Esophagus (tissue), 2 donors: ENCODE measurements at regions not wholly inside any gene's neighbourhood (a gene's known extent, or its start where the extent isn't known, plus 50 kb on each side); places are given as distances from the start of the nearest gene placed in this dataset.

ENCODE experiments used
- H3K27ac ChIP-seq, 2 donors: one replicate each; pipeline ENCODE4 v1.5.1; 2013; ENCODE audit warnings: low read depth in 2 of 2, mild to moderate bottlenecking in 2 of 2, inconsistent platforms in 1 of 2, low read length in 1 of 2, moderate library complexity in 1 of 2
- H3K27me3 ChIP-seq, 2 donors: one replicate each; pipeline ENCODE4 v1.6.1; 2013; ENCODE audit warnings: low read length in 2 of 2, control low read depth in 1 of 2, mild to moderate bottlenecking in 1 of 2; ENCODE audit not compliant: insufficient read depth in 2 of 2, control insufficient read depth in 1 of 2
- H3K36me3 ChIP-seq, 2 donors: one replicate each; pipeline ENCODE4 v1.6.1; 2013; ENCODE audit warnings: low read length in 1 of 2; ENCODE audit not compliant: control insufficient read depth in 2 of 2, insufficient read depth in 2 of 2
- H3K4me1 ChIP-seq, 2 donors: one replicate each; pipeline ENCODE4 v1.6.1; 2013; ENCODE audit warnings: low read length in 1 of 2; ENCODE audit not compliant: control insufficient read depth in 2 of 2, insufficient read depth in 2 of 2
- H3K4me3 ChIP-seq, 2 donors: one replicate each; pipeline ENCODE4 v1.5.1; 2013; ENCODE audit warnings: low read length in 2 of 2, mild to moderate bottlenecking in 2 of 2, low read depth in 1 of 2, moderate library complexity in 1 of 2
- H3K9me3 ChIP-seq, 2 donors: one replicate each; pipeline ENCODE4 v1.6.1; 2013; ENCODE audit warnings: mild to moderate bottlenecking in 2 of 2, low read depth in 1 of 2, low read length in 1 of 2, moderate library complexity in 1 of 2; ENCODE audit not compliant: control insufficient read depth in 2 of 2, insufficient read depth in 1 of 2
- WGBS, 2 donors: extraction: QIAGEN DNeasy Blood & Tissue Kit; methylation state at CpG; one replicate each; pipeline ENCODE4 v1.1.7; 2013; 5-methylcytosine and 5-hydroxymethylcytosine counted together
- donor health status: healthy with polysubstance abuse.
- donor health status: Bipolar disorder and iron deficiency.

- Histone ChIP-seq H3K4me3 (no peak overlapping the region), H3K36me3 (no peaks in the 10 kb centered on the region), H3K27me3 (no peaks in the 10 kb centered on the region), H3K4me1 (no peaks in the 10 kb centered on the region), H3K9me3 (no peaks in the 10 kb centered on the region), H3K27ac (no peak overlapping the region)
Observed at GRCh38 chr5:159531554-159532105, 201.3 kb upstream of the IL12B start.

- WGBS, 2 donors: 62 to 67% methylated on average over 6 of the region's 6 CpGs
- Histone ChIP-seq H3K4me1 (no peaks in the 10 kb centered on the region), H3K4me3 (no peak overlapping the region), H3K9me3 (no peaks in the 10 kb centered on the region), H3K36me3 (no peaks in the 10 kb centered on the region), H3K27me3 (no peaks in the 10 kb centered on the region), H3K27ac (no peak overlapping the region)
Observed at GRCh38 chr5:159533197-159533596, 202.9 kb upstream of the IL12B start.

DNA sequence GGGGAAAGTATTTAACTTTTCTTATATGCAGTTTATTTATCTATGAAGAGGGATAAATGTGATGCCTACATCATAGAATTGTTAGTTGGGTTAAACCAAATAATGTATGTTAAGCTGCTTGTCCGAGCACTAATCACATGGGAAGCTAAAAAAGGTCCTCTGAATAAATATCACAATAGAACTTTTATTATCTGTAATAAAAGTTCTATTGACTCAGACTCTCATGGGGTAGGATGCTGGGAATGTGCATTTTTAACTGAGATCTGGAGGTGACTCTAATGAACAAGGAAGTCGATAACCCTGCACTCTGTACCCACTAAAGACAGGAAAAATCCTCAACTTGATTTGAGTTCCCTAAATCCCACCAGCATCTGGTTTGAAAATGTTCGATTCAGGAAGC lies 205.9 kb upstream of the IL12B start:
- Histone ChIP-seq H3K27ac (no peak overlapping the region), H3K4me3 (no peak overlapping the region)
- 86 to 90% methylated on average over 3 of the region's 3 CpGs for WGBS, 2 donors

GRCh38 chr5:159536646-159537045 lies 206.4 kb upstream of the IL12B start:
- WGBS, 2 donors: 89 to 93% methylated on average over 8 of the region's 8 CpGs
- Histone ChIP-seq H3K27me3 (no peaks in the 10 kb centered on the region), H3K9me3 (no peaks in the 10 kb centered on the region), H3K4me1 (no peaks in the 10 kb centered on the region), H3K4me3 (no peak overlapping the region), H3K27ac (no peak overlapping the region), H3K36me3 (no peaks in the 10 kb centered on the region)

More for the DNA sequence above, 205.9 kb upstream of the IL12B start:
- H3K36me3 ChIP-seq: no peaks in the 10 kb centered on the region
- H3K9me3 ChIP-seq: no peaks in the 10 kb centered on the region
- no peaks in the 10 kb centered on the region for H3K4me1 ChIP-seq
- no peaks in the 10 kb centered on the region for H3K27me3 ChIP-seq

- WGBS, 2 donors: 79 to 95% methylated on average over 4 of the region's 4 CpGs
- no peaks in the 10 kb centered on the region for H3K36me3 ChIP-seq
- no peaks in the 10 kb centered on the region for H3K9me3 ChIP-seq
- no peak overlapping the region for H3K27ac ChIP-seq
- no peak overlapping the region for H3K4me3 ChIP-seq
- no peaks in the 10 kb centered on the region for H3K4me1 ChIP-seq
- H3K27me3 ChIP-seq: no peaks in the 10 kb centered on the region
Observed at GRCh38 chr5:159539678-159540077, 209.4 kb upstream of the IL12B start.

DNA sequence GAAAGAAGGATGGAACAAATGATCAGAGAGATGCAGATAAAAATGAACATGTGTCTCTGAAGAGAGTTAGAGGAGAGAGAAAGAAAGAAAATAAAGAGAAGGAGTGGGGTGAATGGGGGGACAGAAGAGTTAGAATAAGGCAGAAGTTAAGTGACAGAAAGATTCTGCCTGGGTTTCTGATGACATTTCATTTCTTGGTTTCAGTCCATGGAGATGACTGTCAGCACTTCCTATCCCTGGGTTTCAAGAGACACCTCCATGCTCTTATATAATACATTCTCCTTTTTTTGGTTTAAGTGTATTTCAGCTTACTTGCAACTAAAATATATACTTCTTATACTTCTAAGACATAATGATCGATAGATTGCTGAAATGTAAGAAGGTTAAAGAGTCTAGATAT lies 213.0 kb upstream of the IL12B start:
- 86 to 91% methylated on average over 1 of the region's 1 CpG for WGBS, 2 donors
- no peaks in the 10 kb centered on the region for H3K27me3 ChIP-seq
- H3K36me3 ChIP-seq: no peaks in the 10 kb centered on the region
- H3K4me3 ChIP-seq: no peak overlapping the region
- no peak overlapping the region for H3K27ac ChIP-seq
- H3K4me1 ChIP-seq: no peaks in the 10 kb centered on the region
- H3K9me3 ChIP-seq: no peaks in the 10 kb centered on the region

- H3K36me3 ChIP-seq: no peaks in the 10 kb centered on the region
- H3K9me3 ChIP-seq: no peaks in the 10 kb centered on the region
- no peaks in the 10 kb centered on the region for H3K27me3 ChIP-seq
- no peaks in the 10 kb centered on the region for H3K4me1 ChIP-seq
- no peak overlapping the region for H3K27ac ChIP-seq
- WGBS, 2 donors: 74 to 78% methylated on average over 1 of the region's 1 CpG
- no peak overlapping the region for H3K4me3 ChIP-seq
Observed at GRCh38 chr5:159545156-159545555, 214.9 kb upstream of the IL12B start.

- H3K4me1 ChIP-seq: no peaks in the 10 kb centered on the region
- no peaks in the 10 kb centered on the region for H3K9me3 ChIP-seq
- 77 to 87% methylated on average over 3 of the region's 3 CpGs for WGBS, 2 donors
- no peaks in the 10 kb centered on the region for H3K27me3 ChIP-seq
- H3K4me3 ChIP-seq: no peak overlapping the region
- H3K27ac ChIP-seq: no peak overlapping the region
- no peaks in the 10 kb centered on the region for H3K36me3 ChIP-seq
Observed at GRCh38 chr5:159547466-159548195, 217.3 kb upstream of the IL12B start.

DNA sequence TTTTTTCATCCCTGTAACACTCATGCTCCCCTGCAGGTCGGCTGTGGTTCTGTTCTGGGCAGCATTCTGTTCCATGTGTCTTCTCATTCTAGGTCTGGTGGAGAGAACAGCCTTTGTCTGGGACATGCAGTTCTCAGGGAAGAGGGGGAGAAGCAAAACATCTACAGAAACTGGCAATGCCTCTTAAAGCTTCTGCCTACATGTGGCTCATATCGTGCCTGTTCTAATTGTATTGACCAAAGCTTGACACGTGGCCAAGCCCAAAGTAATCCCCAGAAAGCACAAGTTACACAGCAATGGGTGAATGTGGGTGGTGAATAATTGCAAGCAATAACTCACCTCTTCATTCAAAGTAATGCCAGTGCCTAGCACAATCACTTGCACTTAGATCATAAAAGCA lies 218.2 kb upstream of the IL12B start:
- Histone ChIP-seq H3K36me3 (no peaks in the 10 kb centered on the region), H3K27me3 (no peaks in the 10 kb centered on the region)
- WGBS, 2 donors: 44 to 49% methylated on average over 3 of the region's 3 CpGs

DNA sequence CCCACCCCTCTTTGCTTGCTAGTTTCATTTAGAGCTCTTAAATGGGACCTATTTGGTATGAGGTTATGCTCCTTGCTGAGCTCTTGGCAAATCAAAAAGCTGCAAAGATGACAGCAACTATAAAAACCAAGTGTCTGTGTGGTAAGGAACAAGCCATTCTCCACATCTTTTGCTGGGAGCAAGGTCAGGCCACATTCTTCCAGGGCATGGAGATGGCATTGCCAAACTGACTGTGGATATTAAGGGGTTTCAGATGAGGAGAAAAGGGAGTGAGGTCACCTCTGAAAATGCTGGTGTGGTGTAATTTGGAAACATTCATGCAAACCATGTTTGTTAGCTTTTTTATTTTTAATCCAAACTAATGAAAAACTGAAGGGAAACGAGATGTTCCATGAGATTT lies 218.8 kb upstream of the IL12B start:
- no peaks in the 10 kb centered on the region for H3K9me3 ChIP-seq
- peaks cover 0 to 2% of the 10 kb centered on the region in 2 donors for H3K4me1 ChIP-seq
- H3K27ac ChIP-seq: no peak overlapping the region
- no peaks in the 10 kb centered on the region for H3K27me3 ChIP-seq
- no peak overlapping the region for H3K4me3 ChIP-seq
- no peaks in the 10 kb centered on the region for H3K36me3 ChIP-seq
- 47 to 67% methylated on average over 1 of the region's 1 CpG for WGBS, 2 donors

More for the DNA sequence above, 218.2 kb upstream of the IL12B start:
- H3K9me3 ChIP-seq: no peaks in the 10 kb centered on the region
- H3K4me1 ChIP-seq: peaks cover 0 to 2% of the 10 kb centered on the region in 2 donors
- no peak overlapping the region for H3K27ac ChIP-seq
- no peak overlapping the region for H3K4me3 ChIP-seq
